ENCODE measurements at regions not wholly inside any gene's neighbourhood (a gene's known extent, or its start where the extent isn't known, plus 50 kb on each side); places are given as distances from the start of the nearest gene placed in this dataset.

- no peak overlapping the region for H3K4me3 ChIP-seq (ENCODE audit: low read depth, low read length)
- TF ChIP-seq CTCF (conservative IDR thresholded peaks at IDR 0.05; ENCODE audit: low read depth, low read length) = no peak
- no peak for DNase-seq (ENCODE audit: low read depth)
Observed at GRCh38 chr2:198660501-198660900, 797.2 kb downstream of the SATB2 start.

GRCh38 chr2:198659096-198659870 is 798.5 kb downstream of the SATB2 start:
- no peak for DNase-seq (ENCODE audit: low read depth)
- TF ChIP-seq CTCF (conservative IDR thresholded peaks at IDR 0.05; ENCODE audit: low read depth, low read length) = no peak
- H3K4me3 ChIP-seq (ENCODE audit: low read depth, low read length) = no peak overlapping the region

GRCh38 chr2:198657512-198658121 is 800.1 kb downstream of the SATB2 start:
- peak; percentile 55 for TF ChIP-seq CTCF (conservative IDR thresholded peaks at IDR 0.05; ENCODE audit: low read depth, low read length)
- peak; percentile 19 for DNase-seq (ENCODE audit: low read depth)
- H3K4me3 ChIP-seq (ENCODE audit: low read depth, low read length) = no peak overlapping the region

- no peak for DNase-seq (ENCODE audit: low read depth)
- no peak for TF ChIP-seq CTCF (conservative IDR thresholded peaks at IDR 0.05; ENCODE audit: low read depth, low read length)
- H3K4me3 ChIP-seq (ENCODE audit: low read depth, low read length) = no peak overlapping the region
Observed at GRCh38 chr2:198656869-198657268, 800.9 kb downstream of the SATB2 start.

- no peak for DNase-seq (ENCODE audit: low read depth)
Observed at GRCh38 chr2:198654646-198655045, 803.1 kb downstream of the SATB2 start.

GRCh38 chr2:198653311-198653710 is 804.4 kb downstream of the SATB2 start:
- H3K4me3 ChIP-seq (ENCODE audit: low read depth, low read length) = no peak overlapping the region
- DNase-seq (ENCODE audit: low read depth) = no peak
- no peak for TF ChIP-seq CTCF (conservative IDR thresholded peaks at IDR 0.05; ENCODE audit: low read depth, low read length)

More at GRCh38 chr2:198654646-198655045, 803.1 kb downstream of the SATB2 start:
- TF ChIP-seq CTCF (conservative IDR thresholded peaks at IDR 0.05; ENCODE audit: low read depth, low read length) = no peak
- H3K4me3 ChIP-seq (ENCODE audit: low read depth, low read length) = no peak overlapping the region

- no peak for TF ChIP-seq CTCF (conservative IDR thresholded peaks at IDR 0.05; ENCODE audit: low read depth, low read length)
- H3K4me3 ChIP-seq (ENCODE audit: low read depth, low read length) = no peak overlapping the region
- DNase-seq (ENCODE audit: low read depth) = no peak
Observed at GRCh38 chr2:198652461-198652860, 805.3 kb downstream of the SATB2 start.

All from choroid plexus epithelial cell (primary cell).